GM19023 (cell line): ENCODE measurements at regions not wholly inside any gene's neighbourhood (a gene's known extent, or its start where the extent isn't known, plus 50 kb on each side); places are given as distances from the start of the nearest gene placed in this dataset.
A peak's percentile ranks its signal among the peaks of the same experiment; 100 is the strongest.

Experiments
- ATAC-seq: cut with Tn5 transposase; IDR thresholded peaks from one replicate; pipeline ENCODE4 v1.9.1; 2021; ENCODE audit warnings: mild to moderate bottlenecking, moderate library complexity; ENCODE audit not compliant: unreplicated experiment

DNA sequence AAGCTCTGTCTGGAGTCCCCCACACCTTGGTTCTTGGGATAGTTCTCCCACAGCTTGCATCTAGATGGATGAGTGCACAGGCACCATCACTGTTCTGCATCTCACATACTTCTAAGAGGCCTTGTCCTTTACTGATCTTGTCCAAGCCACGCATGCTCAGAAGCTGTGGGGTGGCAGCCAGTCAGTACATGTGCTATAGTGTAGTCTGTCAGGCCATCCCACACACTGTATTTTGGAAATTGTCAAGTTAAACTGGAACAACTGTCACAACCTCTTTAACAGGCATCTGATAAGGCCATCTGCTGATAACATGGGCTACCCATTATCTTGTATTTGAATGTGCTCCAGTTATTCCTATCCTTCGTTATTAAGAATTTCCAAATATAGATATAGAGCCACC is 296.5 kb upstream of the AZI2 start:
- ATAC-seq: no peak

DNA sequence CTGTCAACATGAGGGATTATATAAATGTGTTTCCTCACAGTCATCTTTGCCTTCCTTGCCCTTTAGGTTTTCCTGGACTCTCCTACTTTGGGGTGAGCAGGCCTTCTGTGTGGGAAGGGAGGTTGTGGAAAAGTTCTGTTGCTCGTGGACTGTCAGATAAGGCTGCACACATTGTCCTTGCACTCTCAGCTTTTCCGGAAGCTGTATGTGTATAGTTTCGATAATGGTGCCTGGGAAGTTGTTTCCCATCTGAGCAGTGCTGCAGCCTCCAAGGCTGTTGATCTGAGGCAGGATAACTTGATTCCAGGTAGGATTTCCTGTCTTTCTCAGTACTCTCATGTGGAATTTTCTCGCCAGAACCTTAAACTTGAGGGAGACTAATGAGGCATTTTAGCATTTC is 297.8 kb upstream of the AZI2 start:
- ATAC-seq: no peak

DNA sequence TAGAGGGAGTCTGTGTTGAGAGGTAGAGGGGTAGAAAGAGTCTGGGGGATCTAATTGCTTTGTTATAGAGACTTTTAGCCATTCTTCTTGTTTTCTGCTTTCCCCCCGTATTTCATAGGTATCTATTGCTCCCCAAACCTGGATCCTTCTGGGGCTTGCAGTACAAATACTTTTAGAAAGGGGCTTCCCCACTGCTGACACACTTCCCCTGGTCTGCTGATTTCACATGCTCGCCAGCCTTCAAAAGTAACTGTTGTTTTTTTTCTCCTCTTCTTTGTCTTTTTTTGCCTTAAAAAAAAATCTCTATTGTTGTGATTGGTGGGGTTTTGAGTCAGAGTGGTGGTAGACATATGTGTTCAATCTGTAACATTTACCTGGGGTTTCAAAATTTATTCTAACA is 300.6 kb upstream of the AZI2 start:
- ATAC-seq: no peak

DNA sequence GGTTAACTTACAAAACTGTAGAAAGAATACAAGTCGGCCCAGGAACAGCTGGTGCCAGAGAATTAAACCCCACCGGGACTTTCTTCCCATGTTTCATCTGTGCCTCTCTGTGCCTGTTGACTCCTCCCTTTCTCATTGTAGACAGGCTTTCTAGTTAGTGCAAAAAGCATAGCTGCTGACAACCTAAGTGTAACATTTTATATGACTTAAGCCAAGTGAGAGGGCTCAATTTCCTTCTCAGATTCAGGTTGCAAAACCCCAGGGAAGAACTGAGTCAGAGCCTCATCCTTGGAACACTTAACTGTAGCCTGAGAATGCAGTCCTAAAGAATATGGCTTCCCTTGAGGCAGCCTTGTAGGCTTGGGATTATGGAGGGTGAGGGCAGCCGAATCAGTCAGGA is 302.5 kb upstream of the AZI2 start:
- ATAC-seq: no peak

GRCh38 chr3:28664123-28664522 is 315.5 kb upstream of the AZI2 start:
- ATAC-seq: no peak

GRCh38 chr3:28667646-28668621 is 319.3 kb upstream of the AZI2 start:
- peak; percentile 93 for ATAC-seq

- no peak for ATAC-seq
These were observed 321.2 kb upstream of the AZI2 start for GRCh38 chr3:28669870-28670269.

- ATAC-seq: no peak
These were observed 323.8 kb upstream of the AZI2 start for GRCh38 chr3:28672406-28672805.

DNA sequence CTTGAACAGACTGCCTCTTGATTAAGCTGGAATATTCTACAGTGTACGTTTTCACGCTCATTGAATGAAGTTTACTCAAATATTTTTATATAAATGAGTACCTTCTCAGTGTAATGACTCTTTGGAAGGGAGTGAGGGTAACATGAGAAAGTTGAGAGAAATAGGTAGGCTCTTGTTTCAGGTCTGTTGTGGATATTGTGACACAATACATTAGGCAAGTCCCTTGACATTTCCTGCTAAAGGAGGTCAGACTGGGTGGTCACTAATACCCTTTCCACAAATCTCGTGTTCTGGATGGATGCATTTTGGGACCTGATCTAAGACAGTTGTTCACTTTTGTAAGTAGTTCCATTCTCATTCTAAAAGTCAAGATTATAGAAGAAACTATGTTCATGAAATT is 324.8 kb upstream of the AZI2 start:
- ATAC-seq: no peak

DNA sequence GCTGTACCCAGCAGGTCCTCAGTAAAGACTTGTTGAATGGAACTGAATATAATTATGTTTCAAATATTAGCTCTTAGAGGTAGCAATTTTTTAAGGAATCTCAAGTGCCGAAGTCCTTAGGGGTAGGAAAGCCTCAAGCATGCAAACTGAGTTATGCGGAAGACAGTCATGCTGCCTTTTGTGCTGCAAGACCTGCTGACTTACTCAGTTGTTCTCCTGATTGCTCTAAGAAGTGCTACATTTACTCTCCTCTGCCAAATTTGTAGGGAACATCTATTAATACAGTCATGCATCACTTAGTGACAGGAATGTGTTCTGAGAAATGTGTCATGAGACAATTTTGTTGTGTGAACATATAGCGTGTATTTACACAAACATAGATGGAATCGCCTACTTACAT is 325.6 kb upstream of the AZI2 start:
- no peak for ATAC-seq

DNA sequence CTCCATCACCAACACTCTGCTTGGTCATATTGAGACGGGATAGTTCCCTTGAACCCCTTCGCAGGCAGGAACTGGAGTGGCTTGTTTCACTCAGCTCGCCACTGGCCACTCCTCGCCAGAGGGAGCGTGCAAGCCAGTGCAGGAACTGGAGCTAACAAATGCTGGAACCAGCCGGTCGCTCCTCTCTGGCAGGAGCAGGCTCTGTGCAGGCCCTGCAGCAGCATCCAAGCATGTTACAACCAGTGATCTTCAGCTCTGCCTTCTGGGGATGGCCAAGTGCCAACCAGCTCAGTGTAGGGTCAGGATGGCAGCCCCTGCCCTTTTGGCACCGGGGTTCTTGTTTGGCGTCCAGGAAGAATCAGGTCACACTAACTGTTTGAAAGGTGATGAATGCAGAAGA is 329.0 kb upstream of the AZI2 start:
- ATAC-seq: no peak

GRCh38 chr3:28678086-28678485 is 329.5 kb upstream of the AZI2 start:
- no peak for ATAC-seq

- no peak for ATAC-seq
These were observed 331.4 kb upstream of the AZI2 start for GRCh38 chr3:28680050-28680449.

GRCh38 chr3:28682121-28682520 is 333.5 kb upstream of the AZI2 start:
- ATAC-seq: no peak

- no peak for ATAC-seq
These were observed 341.6 kb upstream of the AZI2 start for GRCh38 chr3:28690176-28690575.

DNA sequence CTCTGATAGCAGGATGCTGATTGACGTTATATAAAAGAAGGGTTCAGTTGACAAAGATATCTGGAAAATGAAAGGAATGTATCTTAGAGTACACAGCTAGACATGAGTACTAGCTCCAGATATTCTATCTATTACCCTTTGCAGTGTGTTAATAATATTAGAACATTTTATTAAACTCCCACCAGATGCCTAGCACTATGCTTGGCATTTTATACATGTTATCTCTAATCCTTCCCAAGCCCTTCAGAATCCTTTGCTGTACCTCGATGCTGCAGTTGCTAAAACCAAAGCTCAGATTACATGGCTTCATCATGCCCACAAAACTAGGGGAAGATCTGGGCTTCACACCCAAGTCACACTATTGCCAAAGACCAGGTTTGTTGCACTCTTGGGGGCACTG is 350.1 kb upstream of the AZI2 start:
- ATAC-seq: no peak

DNA sequence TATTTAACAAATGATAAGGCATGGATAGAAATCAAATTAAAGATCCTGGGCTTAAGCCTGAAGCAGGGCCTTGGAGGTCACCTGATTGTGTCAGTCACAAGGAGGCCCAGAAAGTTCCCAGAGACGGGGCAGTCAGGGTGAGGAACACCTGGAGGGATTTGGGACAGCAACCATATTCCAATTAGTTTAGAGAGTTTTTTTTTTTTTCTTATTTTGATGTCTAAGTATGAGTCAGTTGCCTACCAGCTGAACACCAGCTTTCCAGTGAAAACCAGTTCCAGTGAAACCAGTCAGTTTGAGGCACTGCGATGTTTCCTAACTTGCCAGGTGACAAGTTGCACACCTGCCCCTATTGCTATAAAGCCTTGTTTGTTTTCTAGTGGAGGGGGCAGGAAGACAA is 350.7 kb upstream of the AZI2 start:
- ATAC-seq: no peak

GRCh38 chr3:28700728-28701127 is 352.1 kb upstream of the AZI2 start:
- ATAC-seq: no peak

GRCh38 chr3:28703843-28704242 is 355.2 kb upstream of the AZI2 start:
- ATAC-seq: no peak

GRCh38 chr3:28711293-28711692 is 362.7 kb upstream of the AZI2 start:
- no peak for ATAC-seq

GRCh38 chr3:28716939-28717338 is 368.3 kb upstream of the AZI2 start:
- no peak for ATAC-seq

- no peak for ATAC-seq
These were observed 369.6 kb upstream of the AZI2 start for GRCh38 chr3:28718074-28718849.
